Sigmoid colon (tissue), 6 donors: ENCODE measurements at regions not wholly inside any gene's neighbourhood (a gene's known extent, or its start where the extent isn't known, plus 50 kb on each side); places are given as distances from the start of the nearest gene placed in this dataset.

Experiments used
- DNase-seq: peaks from one replicate; pipeline ENCODE4 v3.0.0-alpha.2; 2019
- H3K27ac ChIP-seq, 4 donors: fragments of 200-600 bp; sonication (generic); one replicate each; pipeline ENCODE4 v1.5.1; 2016 to 2019; ENCODE audit warnings: mild to moderate bottlenecking in 1 of 4
- H3K27me3 ChIP-seq, 3 donors: fragments of 200-600 bp; sonication (generic); one replicate each; pipeline ENCODE4 v1.5.1; 2019; ENCODE audit warnings: mild to moderate bottlenecking in 1 of 3
- H3K36me3 ChIP-seq, 4 donors: fragments of 200-600 bp; sonication (generic); one replicate each; pipeline ENCODE4 v1.5.1; 2016 to 2019
- H3K4me1 ChIP-seq, 4 donors: fragments of 200-600 bp; sonication (generic); one replicate each; pipeline ENCODE4 v1.5.1; 2017 to 2019
- H3K4me3 ChIP-seq, 4 donors: fragments of 200-600 bp; sonication (generic); one replicate each; pipeline ENCODE4 v1.5.1; 2017 to 2019; ENCODE audit warnings: mild to moderate bottlenecking in 2 of 4, moderate library complexity in 1 of 4
- H3K9me3 ChIP-seq, 4 donors: fragments of 200-600 bp in 3 of 4; sonication (generic) in 3 of 4; one replicate each; pipeline versions ENCODE4 v1.5.1 to v1.6.1; 2013 to 2019
- EP300 ChIP-seq, 4 donors: sonication (generic); formaldehyde crosslinking; IDR thresholded peaks; one replicate each; pipeline ENCODE4 v1.6.1; 2017; ENCODE audit warnings: antibody characterized with exemption in 4 of 4
- POLR2A ChIP-seq, 2 donors: fragments of 450-650 bp; IDR thresholded peaks; one replicate each; pipeline ENCODE4 v1.6.1; 2016; ENCODE audit warnings: antibody characterized with exemption in 2 of 2, mild to moderate bottlenecking in 2 of 2, moderate library complexity in 2 of 2
- POLR2AphosphoS5 ChIP-seq, 4 donors: sonication (generic); formaldehyde crosslinking; IDR thresholded peaks; one replicate each; pipeline ENCODE4 v1.6.1; 2017; ENCODE audit warnings: antibody characterized with exemption in 4 of 4
- WGBS, 2 donors: extraction: QIAGEN DNeasy Blood & Tissue Kit; methylation state at CpG; one replicate each; pipeline ENCODE4 v1.1.7; 2013; 5-methylcytosine and 5-hydroxymethylcytosine counted together
- intact Hi-C: fragments of 100-400 bp; cut with DNase I; formaldehyde crosslinking; loops from one replicate; pipeline ENCODE4 v1.15.1; 2023
- TF ChIP-seq, protein P1 (sequence below), 4 experiments: fragments of 450-650 bp in 3 of 4; fragments of 200-600 bp in 1 of 4; IDR thresholded peaks; one replicate each; pipeline ENCODE4 v1.5.1; 2016 to 2019; ENCODE audit warnings: antibody characterized with exemption in 4 of 4, mild to moderate bottlenecking in 3 of 4, moderate library complexity in 2 of 4
- donor health status: healthy with polysubstance abuse.
- donor health status: healthy.

GRCh38 chr7:115883629-115884028, 146.9 kb downstream of the TFEC start:
- no peaks in the 10 kb centered on the region for H3K4me1 ChIP-seq
- DNase-seq: no peak
- H3K27ac ChIP-seq: no peak overlapping the region
- intact Hi-C loops: no loop called here
- WGBS, 2 donors: 85 to 88% methylated on average over 6 of the region's 6 CpGs
- TF ChIP-seq, protein P1, sequence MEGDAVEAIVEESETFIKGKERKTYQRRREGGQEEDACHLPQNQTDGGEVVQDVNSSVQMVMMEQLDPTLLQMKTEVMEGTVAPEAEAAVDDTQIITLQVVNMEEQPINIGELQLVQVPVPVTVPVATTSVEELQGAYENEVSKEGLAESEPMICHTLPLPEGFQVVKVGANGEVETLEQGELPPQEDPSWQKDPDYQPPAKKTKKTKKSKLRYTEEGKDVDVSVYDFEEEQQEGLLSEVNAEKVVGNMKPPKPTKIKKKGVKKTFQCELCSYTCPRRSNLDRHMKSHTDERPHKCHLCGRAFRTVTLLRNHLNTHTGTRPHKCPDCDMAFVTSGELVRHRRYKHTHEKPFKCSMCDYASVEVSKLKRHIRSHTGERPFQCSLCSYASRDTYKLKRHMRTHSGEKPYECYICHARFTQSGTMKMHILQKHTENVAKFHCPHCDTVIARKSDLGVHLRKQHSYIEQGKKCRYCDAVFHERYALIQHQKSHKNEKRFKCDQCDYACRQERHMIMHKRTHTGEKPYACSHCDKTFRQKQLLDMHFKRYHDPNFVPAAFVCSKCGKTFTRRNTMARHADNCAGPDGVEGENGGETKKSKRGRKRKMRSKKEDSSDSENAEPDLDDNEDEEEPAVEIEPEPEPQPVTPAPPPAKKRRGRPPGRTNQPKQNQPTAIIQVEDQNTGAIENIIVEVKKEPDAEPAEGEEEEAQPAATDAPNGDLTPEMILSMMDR (IDR thresholded peaks at IDR 0.05): no peak
- TF ChIP-seq POLR2AphosphoS5 (IDR thresholded peaks at IDR 0.05) (no peak), POLR2A (IDR thresholded peaks at IDR 0.05) (no peak), EP300 (IDR thresholded peaks at IDR 0.05) (no peak)
- H3K27me3 ChIP-seq: no peaks in the 10 kb centered on the region
- no peaks in the 10 kb centered on the region for H3K36me3 ChIP-seq
- no peak overlapping the region for H3K4me3 ChIP-seq
- H3K9me3 ChIP-seq: no peaks in the 10 kb centered on the region

GRCh38 chr7:115881476-115881875, 149.1 kb downstream of the TFEC start:
- intact Hi-C loops: no loop called here
- TF ChIP-seq EP300 (IDR thresholded peaks at IDR 0.05) (no peak), POLR2AphosphoS5 (IDR thresholded peaks at IDR 0.05) (no peak), POLR2A (IDR thresholded peaks at IDR 0.05) (no peak)
- TF ChIP-seq, protein P1 (IDR thresholded peaks at IDR 0.05): no peak
- Histone ChIP-seq H3K36me3 (no peaks in the 10 kb centered on the region), H3K4me1 (no peaks in the 10 kb centered on the region), H3K27me3 (no peaks in the 10 kb centered on the region), H3K27ac (no peak overlapping the region), H3K9me3 (no peaks in the 10 kb centered on the region), H3K4me3 (no peak overlapping the region)
- 89 to 94% methylated on average over 2 of the region's 2 CpGs for whole genome bisulfite sequencing, 2 donors
- DNase-seq: no peak

- TF ChIP-seq EP300 (IDR thresholded peaks at IDR 0.05): no peak
- no peak for TF ChIP-seq POLR2A (IDR thresholded peaks at IDR 0.05)
- TF ChIP-seq POLR2AphosphoS5 (IDR thresholded peaks at IDR 0.05): no peak
- TF ChIP-seq, protein P1 (IDR thresholded peaks at IDR 0.05): no peak
- Histone ChIP-seq H3K36me3 (no peaks in the 10 kb centered on the region), H3K4me3 (no peak overlapping the region), H3K27me3 (no peaks in the 10 kb centered on the region), H3K9me3 (no peaks in the 10 kb centered on the region), H3K4me1 (no peaks in the 10 kb centered on the region), H3K27ac (no peak overlapping the region)
- DNase-seq: no peak
- 64 to 85% methylated on average over 2 of the region's 2 CpGs for WGBS, 2 donors
- intact Hi-C loops: no loop called here
These were observed 151.4 kb downstream of the TFEC start for GRCh38 chr7:115879171-115879570.

DNA sequence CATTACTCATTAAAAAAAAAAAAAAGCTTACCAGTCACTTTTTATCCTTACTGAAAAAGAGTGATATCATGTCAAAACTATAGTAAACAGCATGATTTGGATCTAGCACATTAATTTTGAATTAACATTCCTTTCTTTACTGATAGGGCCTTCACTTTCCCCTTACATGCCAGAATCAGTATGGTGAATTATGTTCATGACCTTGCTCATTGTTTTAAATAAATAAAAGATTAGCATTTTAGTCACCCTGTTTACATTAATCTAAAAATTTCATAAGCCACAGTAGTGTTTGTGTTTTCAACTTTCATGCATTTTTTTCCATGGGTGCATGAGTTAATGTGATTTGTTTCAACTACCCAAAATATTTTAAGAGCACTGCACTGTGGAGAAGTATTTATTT, 160.8 kb downstream of the TFEC start:
- no peak overlapping the region for H3K27ac ChIP-seq
- no peak overlapping the region for H3K4me3 ChIP-seq
- no peaks in the 10 kb centered on the region for H3K36me3 ChIP-seq
- no peaks in the 10 kb centered on the region for H3K9me3 ChIP-seq
- TF ChIP-seq, protein P1 (IDR thresholded peaks at IDR 0.05): no peak
- no peak for TF ChIP-seq POLR2AphosphoS5 (IDR thresholded peaks at IDR 0.05)
- TF ChIP-seq EP300 (IDR thresholded peaks at IDR 0.05): no peak
- TF ChIP-seq POLR2A (IDR thresholded peaks at IDR 0.05): no peak
- intact Hi-C loops: no loop called here
- DNase-seq: no peak
- H3K27me3 ChIP-seq: no peaks in the 10 kb centered on the region
- no peaks in the 10 kb centered on the region for H3K4me1 ChIP-seq

GRCh38 chr7:115869190-115869589, 161.4 kb downstream of the TFEC start:
- 83 to 90% methylated on average over 3 of the region's 3 CpGs for WGBS, 2 donors
- H3K27me3 ChIP-seq: no peaks in the 10 kb centered on the region
- H3K9me3 ChIP-seq: no peaks in the 10 kb centered on the region
- H3K27ac ChIP-seq: no peak overlapping the region
- no peak for DNase-seq
- no peak for TF ChIP-seq POLR2AphosphoS5 (IDR thresholded peaks at IDR 0.05)
- no peak for TF ChIP-seq POLR2A (IDR thresholded peaks at IDR 0.05)
- H3K36me3 ChIP-seq: no peaks in the 10 kb centered on the region
- intact Hi-C loops: no loop called here
- H3K4me3 ChIP-seq: no peak overlapping the region
- H3K4me1 ChIP-seq: no peaks in the 10 kb centered on the region
